DMS53 treated with DMSO at 0.1 percent for 48 hours (cell line): ENCODE measurements at regions not wholly inside any gene's neighbourhood (a gene's known extent, or its start where the extent isn't known, plus 50 kb on each side); places are given as distances from the start of the nearest gene placed in this dataset.
A peak's percentile ranks its signal among the peaks of the same experiment; 100 is the strongest.

Experiments
- DNase-seq: peaks from one replicate; lab custom pipeline; 2025; ENCODE audit not compliant: unreplicated experiment; lab: John Stamatoyannopoulos, UW

- DNase-seq, result no peak
These were observed 180.4 kb upstream of the MC4R start for GRCh38 chr18:60552948-60553347.

GRCh38 chr18:60554967-60555366 lies 182.4 kb upstream of the MC4R start:
- peak; percentile 83 for DNase-seq

GRCh38 chr18:60555625-60556024 lies 183.1 kb upstream of the MC4R start:
- DNase-seq, result no peak

- no peak for DNase-seq
These were observed 183.8 kb upstream of the MC4R start for GRCh38 chr18:60556326-60556725.

- DNase-seq, result no peak
These were observed 187.5 kb upstream of the MC4R start for GRCh38 chr18:60560071-60560470.

- DNase-seq, result no peak
These were observed 190.5 kb upstream of the MC4R start for GRCh38 chr18:60563082-60563481.

GRCh38 chr18:60568220-60568619 lies 195.6 kb upstream of the MC4R start:
- DNase-seq, result no peak

GRCh38 chr18:60570172-60570571 lies 197.6 kb upstream of the MC4R start:
- no peak for DNase-seq

GRCh38 chr18:60577457-60577856 lies 204.9 kb upstream of the MC4R start:
- no peak for DNase-seq

- DNase-seq, result no peak
These were observed 213.1 kb upstream of the MC4R start for GRCh38 chr18:60585670-60586069.

- no peak for DNase-seq
These were observed 220.7 kb upstream of the MC4R start for GRCh38 chr18:60593249-60593648.

- DNase-seq, result no peak
These were observed 224.4 kb upstream of the MC4R start for GRCh38 chr18:60596928-60597327.

GRCh38 chr18:60599267-60599666 lies 226.7 kb upstream of the MC4R start:
- no peak for DNase-seq

GRCh38 chr18:60599995-60600394 lies 227.4 kb upstream of the MC4R start:
- DNase-seq, result no peak

- no peak for DNase-seq
These were observed 228.7 kb upstream of the MC4R start for GRCh38 chr18:60601249-60601648.

GRCh38 chr18:60623331-60623730 lies 250.8 kb upstream of the MC4R start:
- DNase-seq, result no peak

- no peak for DNase-seq
These were observed 251.6 kb upstream of the MC4R start for GRCh38 chr18:60624207-60624606.

- no peak for DNase-seq
These were observed 267.3 kb upstream of the MC4R start for GRCh38 chr18:60639836-60640235.

- no peak for DNase-seq
These were observed 270.4 kb upstream of the MC4R start for GRCh38 chr18:60643009-60643408.

- no peak for DNase-seq
These were observed 274.1 kb upstream of the MC4R start for GRCh38 chr18:60646725-60647124.

- DNase-seq, result peak; percentile 76
These were observed 276.5 kb upstream of the MC4R start for GRCh38 chr18:60649107-60649506.

GRCh38 chr18:60649842-60650536 lies 277.4 kb upstream of the MC4R start:
- peak; percentile 60 for DNase-seq

GRCh38 chr18:60654298-60654697 lies 281.7 kb upstream of the MC4R start:
- no peak for DNase-seq
